ENCODE measurements at regions not wholly inside any gene's neighbourhood (a gene's known extent, or its start where the extent isn't known, plus 50 kb on each side); places are given as distances from the start of the nearest gene placed in this dataset.

DNA sequence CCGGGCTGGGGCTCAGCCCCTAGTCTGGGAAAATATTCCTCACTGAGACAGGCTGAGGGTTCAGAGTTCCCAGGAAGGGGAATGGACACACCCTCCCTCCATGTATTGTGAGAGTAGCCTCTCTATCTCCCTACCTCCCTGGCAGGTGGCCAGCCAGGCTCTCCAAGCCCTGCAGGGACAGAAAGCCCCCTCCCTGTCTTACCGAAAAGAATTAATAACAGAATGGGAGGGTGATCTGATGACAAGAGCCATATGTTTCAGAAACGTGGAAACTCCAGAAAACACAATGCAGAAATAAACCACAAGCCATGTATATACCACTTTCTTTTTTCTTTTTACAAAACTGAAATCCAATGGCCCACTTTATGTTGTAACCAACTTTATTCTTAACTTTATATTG, 140.0 kb downstream of the CHST1 start:
- peak in 1 of 2 donors; percentile 54 for DNase-seq
- Histone ChIP-seq H3K4me3 (no peak overlapping the region), H3K36me3 (no peaks in the 10 kb centered on the region), H3K9me3 (peaks cover 0 to 11% (median 10%) of the 10 kb centered on the region in 4 donors), H3K4me1 (no peaks in the 10 kb centered on the region), H3K27ac (no peak overlapping the region), H3K27me3 (peaks cover 0 to 13% (median 0%) of the 10 kb centered on the region in 3 donors)
- WGBS, 5 donors = 31 to 54% (median 38%) methylated on average over 3 of the region's 3 CpGs
- TF ChIP-seq POLR2A (IDR thresholded peaks at IDR 0.05) (no peak), EP300 (IDR thresholded peaks at IDR 0.05) (no peak), POLR2AphosphoS5 (IDR thresholded peaks at IDR 0.05) (no peak)
- TF ChIP-seq, protein P1, sequence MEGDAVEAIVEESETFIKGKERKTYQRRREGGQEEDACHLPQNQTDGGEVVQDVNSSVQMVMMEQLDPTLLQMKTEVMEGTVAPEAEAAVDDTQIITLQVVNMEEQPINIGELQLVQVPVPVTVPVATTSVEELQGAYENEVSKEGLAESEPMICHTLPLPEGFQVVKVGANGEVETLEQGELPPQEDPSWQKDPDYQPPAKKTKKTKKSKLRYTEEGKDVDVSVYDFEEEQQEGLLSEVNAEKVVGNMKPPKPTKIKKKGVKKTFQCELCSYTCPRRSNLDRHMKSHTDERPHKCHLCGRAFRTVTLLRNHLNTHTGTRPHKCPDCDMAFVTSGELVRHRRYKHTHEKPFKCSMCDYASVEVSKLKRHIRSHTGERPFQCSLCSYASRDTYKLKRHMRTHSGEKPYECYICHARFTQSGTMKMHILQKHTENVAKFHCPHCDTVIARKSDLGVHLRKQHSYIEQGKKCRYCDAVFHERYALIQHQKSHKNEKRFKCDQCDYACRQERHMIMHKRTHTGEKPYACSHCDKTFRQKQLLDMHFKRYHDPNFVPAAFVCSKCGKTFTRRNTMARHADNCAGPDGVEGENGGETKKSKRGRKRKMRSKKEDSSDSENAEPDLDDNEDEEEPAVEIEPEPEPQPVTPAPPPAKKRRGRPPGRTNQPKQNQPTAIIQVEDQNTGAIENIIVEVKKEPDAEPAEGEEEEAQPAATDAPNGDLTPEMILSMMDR (IDR thresholded peaks at IDR 0.05) = no peak
- intact Hi-C loops (cut with DNase I; ENCODE audit: low total_unique reads) = no loop called here

DNA sequence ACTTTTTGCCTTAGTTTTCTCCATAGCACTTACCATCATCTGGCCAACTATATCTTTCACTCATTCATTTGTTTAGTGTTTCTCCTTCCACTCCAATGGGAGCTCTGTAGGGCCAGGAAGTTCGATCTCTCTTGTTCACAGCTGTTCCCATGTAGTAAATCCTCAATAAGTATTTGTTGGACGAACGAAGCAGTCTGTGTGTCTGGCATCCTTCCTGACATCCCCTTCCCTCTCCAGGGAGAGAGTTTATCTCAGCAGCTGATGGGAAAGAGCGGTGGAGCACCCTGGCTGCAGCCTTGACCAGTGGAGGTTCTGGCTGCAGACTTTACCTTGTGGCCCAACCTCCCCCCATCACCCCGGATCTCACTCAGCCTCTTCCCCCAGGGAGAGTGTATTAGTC, 141.7 kb downstream of the CHST1 start:
- intact Hi-C loops (cut with DNase I; ENCODE audit: low total_unique reads) = no loop called here
- Histone ChIP-seq H3K27ac (no peak overlapping the region), H3K9me3 (peaks cover 0 to 11% (median 10%) of the 10 kb centered on the region in 4 donors), H3K27me3 (peaks cover 0 to 10% (median 0%) of the 10 kb centered on the region in 3 donors), H3K36me3 (no peaks in the 10 kb centered on the region), H3K4me1 (no peaks in the 10 kb centered on the region), H3K4me3 (no peak overlapping the region)
- TF ChIP-seq, protein P1 (IDR thresholded peaks at IDR 0.05) = no peak
- TF ChIP-seq POLR2A (IDR thresholded peaks at IDR 0.05) = no peak
- TF ChIP-seq EP300 (IDR thresholded peaks at IDR 0.05) = no peak
- TF ChIP-seq POLR2AphosphoS5 (IDR thresholded peaks at IDR 0.05) = no peak
- WGBS, 5 donors = 48 to 63% (median 49%) methylated on average over 5 of the region's 5 CpGs
- peak in 1 of 2 donors; percentile 48 for DNase-seq

DNA sequence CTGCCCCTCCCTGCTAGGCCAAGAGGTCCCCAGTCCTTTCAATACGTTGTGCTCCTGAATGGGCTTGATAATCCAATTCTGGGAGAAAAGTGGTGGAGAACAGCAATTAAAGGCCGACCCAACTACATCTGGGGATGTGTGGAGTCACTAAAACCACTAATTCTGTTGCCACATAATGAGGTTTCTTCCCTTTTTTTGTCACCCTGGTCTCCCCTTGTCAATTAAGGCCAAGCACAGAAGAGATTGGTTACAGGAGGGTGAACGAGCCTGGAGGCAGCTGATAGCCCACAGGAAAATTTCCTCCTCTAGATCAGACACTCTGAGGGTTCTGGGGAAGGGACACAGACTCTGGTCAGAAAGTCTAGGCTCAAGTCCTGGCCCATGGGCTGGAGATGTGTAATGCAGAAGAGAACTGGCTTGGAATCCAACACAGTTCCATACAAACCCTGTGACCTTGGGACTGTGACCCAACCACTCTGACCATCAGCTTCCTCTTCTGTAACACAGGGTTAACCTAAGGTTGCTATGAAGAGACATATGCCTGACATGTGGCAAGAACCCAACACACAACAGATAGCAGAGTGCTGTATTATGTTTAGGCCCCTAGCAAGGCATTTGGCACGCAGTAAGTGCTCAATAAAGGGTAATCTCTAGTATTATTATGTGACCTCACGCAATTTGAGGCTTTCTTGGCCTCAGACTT, 146.4 kb downstream of the CHST1 start:
- no peak for DNase-seq
- Histone ChIP-seq H3K9me3 (peaks cover 0 to 11% (median 10%) of the 10 kb centered on the region in 4 donors), H3K27ac (no peak overlapping the region), H3K4me3 (no peak overlapping the region), H3K4me1 (no peaks in the 10 kb centered on the region), H3K36me3 (no peaks in the 10 kb centered on the region), H3K27me3 (peaks cover 0 to 4% (median 0%) of the 10 kb centered on the region in 3 donors)
- TF ChIP-seq POLR2AphosphoS5 (IDR thresholded peaks at IDR 0.05) = no peak
- TF ChIP-seq, protein P1 (IDR thresholded peaks at IDR 0.05) = no peak
- TF ChIP-seq EP300 (IDR thresholded peaks at IDR 0.05) = no peak
- TF ChIP-seq POLR2A (IDR thresholded peaks at IDR 0.05) = no peak
- WGBS, 5 donors = 59 to 71% (median 67%) methylated on average over 5 of the region's 5 CpGs
- intact Hi-C loops (cut with DNase I; ENCODE audit: low total_unique reads) = no loop called here

DNA sequence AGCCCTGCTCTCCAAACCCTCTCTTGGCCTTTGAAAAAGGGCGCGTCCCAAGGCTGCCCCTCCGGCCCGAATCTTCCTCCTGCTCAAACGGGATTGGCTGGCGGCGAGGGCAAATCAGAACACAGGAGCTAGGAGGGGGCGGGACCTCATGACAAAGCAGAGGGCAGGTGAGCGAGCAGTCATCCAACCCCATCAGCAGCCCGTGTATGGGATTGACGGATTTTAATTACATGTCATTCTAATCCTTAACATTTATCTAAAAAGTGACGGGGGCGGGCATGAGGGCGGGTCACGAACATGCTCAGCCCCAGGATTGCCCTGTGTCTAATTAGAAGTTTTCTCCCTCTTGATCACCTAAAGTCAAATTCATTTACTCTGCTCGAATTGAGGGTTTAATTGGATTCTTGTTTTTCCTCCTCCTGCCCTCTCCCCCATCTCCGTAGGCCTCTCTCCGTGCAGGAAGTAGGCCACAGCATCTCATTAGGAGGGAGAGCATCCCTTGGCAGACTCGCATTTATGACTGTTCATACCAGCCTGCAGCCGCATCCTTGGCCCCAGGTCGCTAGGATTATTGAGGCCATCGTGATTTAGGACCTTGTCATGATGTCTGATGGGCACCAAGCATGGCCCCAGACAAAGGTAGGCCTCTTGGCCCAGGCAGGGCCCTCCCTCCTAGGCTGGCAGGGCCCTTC, 147.1 kb downstream of the CHST1 start:
- peaks cover 0 to 4% (median 0%) of the 10 kb centered on the region in 3 donors for H3K27me3 ChIP-seq
- no peaks in the 10 kb centered on the region for H3K36me3 ChIP-seq
- no peak overlapping the region for H3K4me3 ChIP-seq
- TF ChIP-seq POLR2A (IDR thresholded peaks at IDR 0.05) (no peak), EP300 (IDR thresholded peaks at IDR 0.05) (no peak), POLR2AphosphoS5 (IDR thresholded peaks at IDR 0.05) (no peak)
- TF ChIP-seq, protein P1 (IDR thresholded peaks at IDR 0.05) = no peak
- 70 to 76% (median 73%) methylated on average over 22 of the region's 22 CpGs for WGBS, 5 donors
- peaks cover 0 to 11% (median 9%) of the 10 kb centered on the region in 4 donors for H3K9me3 ChIP-seq
- no peaks in the 10 kb centered on the region for H3K4me1 ChIP-seq
- no peak for DNase-seq
- intact Hi-C loops (cut with DNase I; ENCODE audit: low total_unique reads) = no loop called here
- no peak overlapping the region for H3K27ac ChIP-seq

All from stomach (tissue), 8 donors.